ENCODE measurements at regions not wholly inside any gene's neighbourhood (a gene's known extent, or its start where the extent isn't known, plus 50 kb on each side); places are given as distances from the start of the nearest gene placed in this dataset.

GRCh38 chr2:126518196-126518595 is 137.8 kb upstream of the GYPC start:
- no peak for DNase-seq (ENCODE audit: low read depth, low spot score)
- H3K4me1 ChIP-seq (ENCODE audit: control insufficient read depth, insufficient read depth, low read length) = no peaks in the 10 kb centered on the region
- no peak for TF ChIP-seq BRCA1 (IDR thresholded peaks at IDR 0.05; ENCODE audit: low read depth, low read length)
- TF ChIP-seq ZBTB33 (IDR thresholded peaks at IDR 0.05) = no peak
- no peak for TF ChIP-seq PKNOX1 (IDR thresholded peaks at IDR 0.05)
- TF ChIP-seq POU2F2 (IDR thresholded peaks at IDR 0.05; ENCODE audit: borderline replicate concordance, low read depth, low read length) = no peak
- no peak for TF ChIP-seq JUND (IDR thresholded peaks at IDR 0.05; ENCODE audit: low read depth, low read length)
- no peak for TF ChIP-seq FOS (IDR thresholded peaks at IDR 0.05; ENCODE audit: borderline replicate concordance, extremely low read depth, insufficient read length)
- TF ChIP-seq BCL11A (IDR thresholded peaks at IDR 0.05; ENCODE audit: low read depth, low read length) = no peak
- TF ChIP-seq ZNF687 (IDR thresholded peaks at IDR 0.05) = no peak
- no peak for TF ChIP-seq USF1 (IDR thresholded peaks at IDR 0.05; ENCODE audit: borderline replicate concordance, extremely low read length, insufficient read depth, low read depth, low read length)
- no peak for TF ChIP-seq FOXK2 (IDR thresholded peaks at IDR 0.05)
- no peak for TF ChIP-seq ZSCAN29 (IDR thresholded peaks at IDR 0.05)
- no peak for TF ChIP-seq HDAC6 (IDR thresholded peaks at IDR 0.05; ENCODE audit: unreplicated experiment)
- TF ChIP-seq SPI1 (IDR thresholded peaks at IDR 0.05; ENCODE audit: borderline replicate concordance, insufficient read depth, low read depth, low read length) = no peak
- no peak for TF ChIP-seq SRF (IDR thresholded peaks at IDR 0.05; ENCODE audit: low read depth in 2 of 2, low read length in 2 of 2)
- no peak for TF ChIP-seq MEF2B (IDR thresholded peaks at IDR 0.05; ENCODE audit: partially characterized antibody, poor library complexity, severe bottlenecking)
- TF ChIP-seq SMARCA5 (IDR thresholded peaks at IDR 0.05) = no peak
- TF ChIP-seq EGR1 (IDR thresholded peaks at IDR 0.05; ENCODE audit: borderline replicate concordance in 1 of 2, low read depth in 2 of 2, low read length in 2 of 2) = no peak
- TF ChIP-seq TCF12 (IDR thresholded peaks at IDR 0.05; ENCODE audit: low read depth, low read length) = no peak

More at GRCh38 chr2:126518196-126518595, 137.8 kb upstream of the GYPC start:
- intact Hi-C loops (cut with micrococcal nuclease; ENCODE audit: unreplicated experiment) = no loop called here
- H3K4me3 ChIP-seq = no peak overlapping the region
- no peak overlapping the region for H3K9ac ChIP-seq (ENCODE audit: control insufficient read depth, insufficient read depth, low read length)
- no peak overlapping the region for H3K27ac ChIP-seq (ENCODE audit: control insufficient read depth, insufficient read depth)
- H3K36me3 ChIP-seq (ENCODE audit: control insufficient read depth in 2 of 2, insufficient read depth in 2 of 2, low read length in 1 of 2) = no peaks in the 10 kb centered on the region
- ChIA-PET CTCF (interaction anchor here (0.9 to 2.5 kb wide), 3 partner anchors 8 to 259 kb away, joined by 4 to 12 read pairs (median 4); no protein-coding TSS in a partner anchor), RAD21 (ENCODE audit: unreplicated experiment) (no interaction called here), SMC1A (ENCODE audit: uncharacterized antibody, unreplicated experiment) (interaction anchor here (3.5 kb wide), 1 partner anchor 10 kb away, joined by 16 read pairs; no protein-coding TSS in a partner anchor), POLR2A (no interaction called here)
- no peaks in the 10 kb centered on the region for H3K27me3 ChIP-seq (replicated peaks in 1 of 2; ENCODE audit: control insufficient read depth in 2 of 2, insufficient read depth in 2 of 2, low read length in 1 of 2)
- BruUV-seq (replicated peaks) = no TSS peak
- FAIRE-seq = no peak
- WGBS (ENCODE audit: insufficient coverage, insufficient replicate concordance, low lambda C conversion rate, missing lambda C conversion rate) = 0% methylated on average over 2 of the region's 2 CpGs
- ATAC-seq = no peak
- H3K4me2 ChIP-seq (ENCODE audit: control insufficient read depth, insufficient read depth) = no peak overlapping the region
- H3K9me3 ChIP-seq (replicated peaks; ENCODE audit: control insufficient read depth, insufficient read depth, low read length) = no peaks in the 10 kb centered on the region
- in situ Hi-C loops (cut with MboI) = no loop called here
- H4K20me1 ChIP-seq (ENCODE audit: control insufficient read depth, insufficient read depth) = no peaks in the 10 kb centered on the region
- no peaks in the 10 kb centered on the region for H3K79me2 ChIP-seq (ENCODE audit: control insufficient read depth, insufficient read depth, low read length)
- H2AFZ ChIP-seq (ENCODE audit: control insufficient read depth, low read depth, low read length) = no peak overlapping the region

Measured in GM12878 (cell line).